ENCODE measurements at regions not wholly inside any gene's neighbourhood (a gene's known extent, or its start where the extent isn't known, plus 50 kb on each side); places are given as distances from the start of the nearest gene placed in this dataset.
"Not testable (repeated sequence)": the region's sequence is repeated elsewhere in the genome, so short reads cannot be mapped to it uniquely, and the experiment has no call there.

GRCh38 chr10:11684341-11684716, 57.9 kb upstream of the ECHDC3 start:
- H3K27ac Mint-ChIP-seq: peak overlapping the region; percentile 95 to 99 (median 98)
- H3K36me3 ChIP-seq (ENCODE audit: control insufficient read depth, insufficient read depth, low read length); H3K27me3 Mint-ChIP-seq; H3K9me3 ChIP-seq (ENCODE audit: control insufficient read depth in 2 of 2, low read length in 2 of 2); DNase-seq; H3K36me3 Mint-ChIP-seq; H3K9me3 Mint-ChIP-seq; H3K27me3 ChIP-seq (ENCODE audit: control insufficient read depth, insufficient read depth, low read length): not testable (repeated sequence)
- Histone ChIP-seq H3K4me1 (ENCODE audit: control insufficient read depth, insufficient read depth, low read length, poor library complexity, severe bottlenecking) (peaks cover 29% of the 10 kb centered on the region), H3K4me3 (ENCODE audit: low read depth, low read length) (peak overlapping the region; percentile 77), H3K27ac (ENCODE audit: insufficient read depth, low read length, poor library complexity, severe bottlenecking) (peak overlapping the region; percentile 89)
- ATAC-seq (ENCODE audit: low read depth in 2 of 2): peak; percentile 25 to 36
- peaks cover 13 to 69% (median 36%) of the 10 kb centered on the region in 4 donors for H3K4me1 Mint-ChIP-seq
- H3K4me3 Mint-ChIP-seq: peak overlapping the region; percentile 40 to 94 (median 90)

GRCh38 chr10:11683529-11684320, 58.5 kb upstream of the ECHDC3 start:
- Mint-ChIP-seq H3K4me3 (peak overlapping the region; percentile 40 to 91 (median 84)), H3K4me1 (peaks cover 13 to 63% (median 33%) of the 10 kb centered on the region in 4 donors), H3K36me3 (no peaks in the 10 kb centered on the region), H3K27ac (peak overlapping the region; percentile 95 to 99 (median 98)), H3K9me3 (no peaks in the 10 kb centered on the region), H3K27me3 (peaks cover 6% of the 10 kb centered on the region)
- H3K9me3 ChIP-seq (ENCODE audit: control insufficient read depth in 2 of 2, low read length in 2 of 2): no peaks in the 10 kb centered on the region
- no peaks in the 10 kb centered on the region for H3K27me3 ChIP-seq (ENCODE audit: control insufficient read depth, insufficient read depth, low read length)
- DNase-seq (no peak), ATAC-seq (ENCODE audit: low read depth in 2 of 2) (no peak)
- peak overlapping the region; percentile 89 for H3K27ac ChIP-seq (ENCODE audit: insufficient read depth, low read length, poor library complexity, severe bottlenecking)
- peak overlapping the region; percentile 42 for H3K4me3 ChIP-seq (ENCODE audit: low read depth, low read length)
- H3K36me3 ChIP-seq (ENCODE audit: control insufficient read depth, insufficient read depth, low read length): no peaks in the 10 kb centered on the region
- peaks cover 29% of the 10 kb centered on the region for H3K4me1 ChIP-seq (ENCODE audit: control insufficient read depth, insufficient read depth, low read length, poor library complexity, severe bottlenecking)

DNA sequence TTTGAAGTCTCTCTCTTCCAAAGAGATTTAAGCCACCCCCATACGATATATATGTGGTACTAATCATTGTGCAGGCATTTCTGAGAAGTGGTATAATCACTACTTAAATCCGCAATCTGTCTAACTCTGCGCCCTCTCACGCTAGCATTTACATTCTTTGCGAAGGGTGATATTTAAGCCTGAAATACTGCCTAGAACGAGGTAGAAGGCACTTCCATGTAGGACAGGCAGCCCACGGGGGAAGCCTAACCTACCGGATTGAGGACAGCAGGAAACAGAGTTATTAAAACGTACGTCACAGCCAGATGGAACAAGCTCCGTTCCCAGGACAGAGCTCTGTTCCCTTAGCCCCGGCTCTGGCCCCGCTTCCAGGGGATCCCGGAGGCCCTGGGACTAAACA, 59.3 kb upstream of the ECHDC3 start:
- Mint-ChIP-seq H3K9me3 (no peaks in the 10 kb centered on the region), H3K4me1 (peaks cover 13 to 56% (median 29%) of the 10 kb centered on the region in 4 donors), H3K27ac (peak overlapping the region; percentile 42 to 98 (median 95)), H3K27me3 (peaks cover 6% of the 10 kb centered on the region), H3K4me3 (peak overlapping the region in 1 of 4 donors; percentile 19), H3K36me3 (no peaks in the 10 kb centered on the region)
- H3K27ac ChIP-seq (ENCODE audit: insufficient read depth, low read length, poor library complexity, severe bottlenecking): peak overlapping the region; percentile 89
- H3K4me1 ChIP-seq (ENCODE audit: control insufficient read depth, insufficient read depth, low read length, poor library complexity, severe bottlenecking): peaks cover 29% of the 10 kb centered on the region
- no peaks in the 10 kb centered on the region for H3K27me3 ChIP-seq (ENCODE audit: control insufficient read depth, insufficient read depth, low read length)
- DNase-seq (no peak), ATAC-seq (ENCODE audit: low read depth in 2 of 2) (no peak)
- H3K4me3 ChIP-seq (ENCODE audit: low read depth, low read length): no peak overlapping the region
- no peaks in the 10 kb centered on the region for H3K36me3 ChIP-seq (ENCODE audit: control insufficient read depth, insufficient read depth, low read length)
- no peaks in the 10 kb centered on the region for H3K9me3 ChIP-seq (ENCODE audit: control insufficient read depth in 2 of 2, low read length in 2 of 2)

DNA sequence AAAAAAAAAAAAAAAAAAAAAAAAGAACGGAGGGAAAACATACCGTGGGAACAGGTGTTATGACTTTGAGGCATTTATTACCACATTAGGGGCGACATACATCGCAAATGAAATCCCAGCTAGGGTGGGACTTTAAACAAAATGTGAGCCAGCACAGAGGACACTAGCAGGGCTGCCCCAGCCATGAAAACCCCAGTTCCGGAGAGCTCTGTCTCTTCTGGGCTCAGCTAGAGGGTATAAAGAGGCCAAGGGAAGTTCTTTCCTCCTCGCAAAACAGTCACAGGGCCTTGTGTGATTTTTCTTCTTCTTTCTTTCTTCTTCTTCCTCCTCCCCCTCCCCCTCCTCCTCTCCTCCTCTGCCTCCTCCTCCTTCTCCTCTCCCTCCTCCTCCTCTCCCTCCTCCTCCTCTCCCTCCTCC, 59.9 kb upstream of the ECHDC3 start:
- ATAC-seq (ENCODE audit: low read depth in 2 of 2): no peak
- H3K4me3 Mint-ChIP-seq: no peak overlapping the region
- peaks cover 13 to 50% (median 29%) of the 10 kb centered on the region in 4 donors for H3K4me1 Mint-ChIP-seq
- H3K36me3 Mint-ChIP-seq: no peaks in the 10 kb centered on the region
- H3K27ac Mint-ChIP-seq: peak overlapping the region in 2 of 3 donors; percentile 42 to 95
- no peaks in the 10 kb centered on the region for H3K9me3 Mint-ChIP-seq
- Histone ChIP-seq H3K36me3 (ENCODE audit: control insufficient read depth, insufficient read depth, low read length) (no peaks in the 10 kb centered on the region), H3K4me1 (ENCODE audit: control insufficient read depth, insufficient read depth, low read length, poor library complexity, severe bottlenecking) (peaks cover 29% of the 10 kb centered on the region), H3K4me3 (ENCODE audit: low read depth, low read length) (no peak overlapping the region), H3K27ac (ENCODE audit: insufficient read depth, low read length, poor library complexity, severe bottlenecking) (no peak overlapping the region), H3K27me3 (ENCODE audit: control insufficient read depth, insufficient read depth, low read length) (no peaks in the 10 kb centered on the region), H3K9me3 (ENCODE audit: control insufficient read depth in 2 of 2, low read length in 2 of 2) (no peaks in the 10 kb centered on the region)
- peaks cover 6% of the 10 kb centered on the region for H3K27me3 Mint-ChIP-seq
- DNase-seq: no peak

GRCh38 chr10:11680496-11680895, 61.7 kb upstream of the ECHDC3 start:
- Mint-ChIP-seq H3K9me3 (peaks cover 0 to 2% (median 0%) of the 10 kb centered on the region in 7 donors), H3K36me3 (peaks cover 1% of the 10 kb centered on the region), H3K4me1 (peaks cover 9 to 33% (median 28%) of the 10 kb centered on the region in 4 donors), H3K27me3 (peaks cover 11% of the 10 kb centered on the region), H3K4me3 (no peak overlapping the region), H3K27ac (no peak overlapping the region)
- DNase-seq (no peak), ATAC-seq (ENCODE audit: low read depth in 2 of 2) (no peak)
- Histone ChIP-seq H3K27me3 (ENCODE audit: control insufficient read depth, insufficient read depth, low read length) (no peaks in the 10 kb centered on the region), H3K27ac (ENCODE audit: insufficient read depth, low read length, poor library complexity, severe bottlenecking) (no peak overlapping the region), H3K4me3 (ENCODE audit: low read depth, low read length) (no peak overlapping the region), H3K36me3 (ENCODE audit: control insufficient read depth, insufficient read depth, low read length) (no peaks in the 10 kb centered on the region), H3K9me3 (ENCODE audit: control insufficient read depth in 2 of 2, low read length in 2 of 2) (no peaks in the 10 kb centered on the region), H3K4me1 (ENCODE audit: control insufficient read depth, insufficient read depth, low read length, poor library complexity, severe bottlenecking) (peaks cover 19% of the 10 kb centered on the region)

DNA sequence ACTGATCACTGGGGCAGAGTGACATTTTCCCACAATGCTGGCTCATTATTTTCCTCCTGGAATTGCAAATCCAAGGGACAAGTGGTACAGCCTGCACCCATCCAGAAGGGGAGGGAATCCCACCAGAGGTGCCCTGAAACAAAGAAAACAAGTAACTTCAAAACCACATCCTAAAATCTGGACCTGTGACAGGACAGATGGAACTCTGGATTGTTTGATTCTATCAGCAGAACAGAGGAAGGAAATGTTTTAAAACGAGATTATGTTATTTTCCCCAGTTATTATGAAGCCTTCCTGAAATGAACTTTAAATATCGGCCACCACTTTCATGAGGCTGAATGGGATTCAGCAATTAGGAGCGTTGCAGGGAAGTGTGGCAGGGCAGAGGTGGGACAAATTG, 62.2 kb upstream of the ECHDC3 start:
- H3K27me3 ChIP-seq (ENCODE audit: control insufficient read depth, insufficient read depth, low read length): no peaks in the 10 kb centered on the region
- H3K27ac Mint-ChIP-seq: peak overlapping the region in 1 of 3 donors; percentile 71
- no peak for ATAC-seq (ENCODE audit: low read depth in 2 of 2)
- no peak for DNase-seq
- H3K4me3 ChIP-seq (ENCODE audit: low read depth, low read length): no peak overlapping the region
- H3K4me1 ChIP-seq (ENCODE audit: control insufficient read depth, insufficient read depth, low read length, poor library complexity, severe bottlenecking): peaks cover 14% of the 10 kb centered on the region
- H3K27ac ChIP-seq (ENCODE audit: insufficient read depth, low read length, poor library complexity, severe bottlenecking): no peak overlapping the region
- peaks cover 9 to 27% (median 24%) of the 10 kb centered on the region in 4 donors for H3K4me1 Mint-ChIP-seq
- H3K4me3 Mint-ChIP-seq: no peak overlapping the region
- H3K36me3 Mint-ChIP-seq: peaks cover 6% of the 10 kb centered on the region
- peaks cover 11% of the 10 kb centered on the region for H3K27me3 Mint-ChIP-seq
- H3K36me3 ChIP-seq (ENCODE audit: control insufficient read depth, insufficient read depth, low read length): no peaks in the 10 kb centered on the region
- H3K9me3 ChIP-seq (ENCODE audit: control insufficient read depth in 2 of 2, low read length in 2 of 2): no peaks in the 10 kb centered on the region
- H3K9me3 Mint-ChIP-seq: peaks cover 0 to 5% (median 0%) of the 10 kb centered on the region in 7 donors

- H3K4me3 ChIP-seq (ENCODE audit: low read depth, low read length): no peak overlapping the region
- Mint-ChIP-seq H3K9me3 (peaks cover 0 to 5% (median 0%) of the 10 kb centered on the region in 7 donors), H3K27me3 (peaks cover 11% of the 10 kb centered on the region), H3K36me3 (peaks cover 7% of the 10 kb centered on the region), H3K4me1 (peaks cover 0 to 22% (median 12%) of the 10 kb centered on the region in 4 donors), H3K27ac (no peak overlapping the region), H3K4me3 (no peak overlapping the region)
- no peak for DNase-seq
- no peaks in the 10 kb centered on the region for H3K4me1 ChIP-seq (ENCODE audit: control insufficient read depth, insufficient read depth, low read length, poor library complexity, severe bottlenecking)
- no peaks in the 10 kb centered on the region for H3K9me3 ChIP-seq (ENCODE audit: control insufficient read depth in 2 of 2, low read length in 2 of 2)
- no peaks in the 10 kb centered on the region for H3K36me3 ChIP-seq (ENCODE audit: control insufficient read depth, insufficient read depth, low read length)
- no peak for ATAC-seq (ENCODE audit: low read depth in 2 of 2)
- no peaks in the 10 kb centered on the region for H3K27me3 ChIP-seq (ENCODE audit: control insufficient read depth, insufficient read depth, low read length)
- H3K27ac ChIP-seq (ENCODE audit: insufficient read depth, low read length, poor library complexity, severe bottlenecking): no peak overlapping the region
Observed at GRCh38 chr10:11678074-11678793, 63.9 kb upstream of the ECHDC3 start.
